B cell (primary cell): ENCODE measurements at regions not wholly inside any gene's neighbourhood (a gene's known extent, or its start where the extent isn't known, plus 50 kb on each side); places are given as distances from the start of the nearest gene placed in this dataset.

Source experiments
- ATAC-seq: fragments of 200-7000 bp; cut with Tn5 transposase; one replicate; pipeline ENCODE4 v1.10.0; 2021; ENCODE audit warnings: low read depth, mild to moderate bottlenecking, moderate number of reproducible peaks, moderate library complexity
- CTCF ChIA-PET: fragments of 350-600 bp; sonication (Branson Sonifier 250); formaldehyde crosslinking; loops from one replicate; lab custom pipeline; 2021; ENCODE audit warnings: antibody characterized with exemption, inconsistent platforms; lab: Charles Lee
- POLR2A ChIA-PET: fragments of 350-600 bp; sonication (Branson Sonifier 250); formaldehyde crosslinking; loops from one replicate; lab custom pipeline; 2021; ENCODE audit warnings: antibody characterized with exemption; lab: Charles Lee
- DNase-seq: peaks from one replicate; pipeline ENCODE4 v3.0.0; 2013
- H2AFZ ChIP-seq: 2 replicates; pipeline ENCODE4 v1.6.1; 2012; ENCODE audit warnings: mild to moderate bottlenecking, low read depth, low read length; ENCODE audit not compliant: insufficient read depth, poor library complexity, severe bottlenecking
- H3K27ac ChIP-seq, 2 donors: 1 replicate in 1 of 2; 2 replicates in 1 of 2; pipeline ENCODE4 v1.5.1; 2012 to 2013; ENCODE audit warnings: low read length in 2 of 2, mild to moderate bottlenecking in 2 of 2, moderate library complexity in 1 of 2
- H3K27me3 ChIP-seq, 4 experiments: fragments of 200-600 bp in 1 of 4; sonication (generic) in 1 of 4; replicated peaks in 1 of 4; 1 replicate in 2 of 4; 2 replicates in 2 of 4; pipeline versions ENCODE4 v1.6.1 to v1.7.0; 2013 to 2016; ENCODE audit warnings: low read length in 3 of 4, mild to moderate bottlenecking in 2 of 4, mixed read lengths in 1 of 4, moderate library complexity in 1 of 4; ENCODE audit not compliant: insufficient read depth in 4 of 4, control insufficient read depth in 3 of 4; ENCODE audit errors: control extremely low read depth in 1 of 4
- H3K36me3 ChIP-seq, 2 experiments: replicated peaks in 1 of 2; 1 replicate in 1 of 2; 2 replicates in 1 of 2; pipeline versions ENCODE4 v1.6.1 to v1.7.1; 2013; ENCODE audit warnings: low read length in 1 of 2; ENCODE audit not compliant: insufficient read depth in 2 of 2, control insufficient read depth in 1 of 2; ENCODE audit errors: control extremely low read depth in 1 of 2, extremely low read depth in 1 of 2
- H3K4me1 ChIP-seq, 2 donors: fragments of 200-600 bp in 1 of 2; sonication (generic) in 1 of 2; 1 replicate in 1 of 2; 2 replicates in 1 of 2; pipeline versions ENCODE4 v1.5.1 to v1.6.1; 2013 to 2017; ENCODE audit warnings: low read length in 2 of 2; ENCODE audit not compliant: control insufficient read depth in 2 of 2, insufficient read depth in 2 of 2
- H3K4me2 ChIP-seq: replicated peaks from 2 replicates; pipeline ENCODE3; 2012; ENCODE audit warnings: mild to moderate bottlenecking, low read depth, low read length; ENCODE audit not compliant: poor library complexity, severe bottlenecking
- H3K4me3 ChIP-seq, 5 experiments: fragments of 200-600 bp in 1 of 5; sonication (generic) in 1 of 5; 1 replicate in 3 of 5; 2 replicates in 2 of 5; pipeline versions ENCODE4 v1.5.1 to v1.7.0; 2011 to 2016; ENCODE audit warnings: low read length in 4 of 5, mild to moderate bottlenecking in 4 of 5, low read depth in 2 of 5, control low read depth in 1 of 5, moderate library complexity in 1 of 5; ENCODE audit not compliant: insufficient read depth in 1 of 5; ENCODE audit errors: control extremely low read depth in 1 of 5, extremely low read depth in 1 of 5
- H3K79me2 ChIP-seq: fragments of 200-600 bp; sonication (generic); one replicate; pipeline ENCODE4 v1.6.0; 2016; ENCODE audit warnings: low read length; ENCODE audit not compliant: control insufficient read depth, insufficient read depth
- H3K9ac ChIP-seq: fragments of 200-600 bp; sonication (generic); 2 replicates; pipeline ENCODE4 v1.6.1; 2017; ENCODE audit warnings: mild to moderate bottlenecking, low read length, moderate library complexity
- H3K9me3 ChIP-seq, 3 donors: one replicate each; pipeline versions ENCODE4 v1.6.1 to v1.7.1; 2013; ENCODE audit warnings: low read length in 2 of 3; ENCODE audit not compliant: control insufficient read depth in 2 of 3, insufficient read depth in 1 of 3; ENCODE audit errors: control extremely low read depth in 1 of 3
- H4K20me1 ChIP-seq: 2 replicates; pipeline ENCODE4 v1.6.0; 2012; ENCODE audit warnings: mild to moderate bottlenecking, low read length; ENCODE audit not compliant: insufficient read depth, control insufficient read depth, poor library complexity, severe bottlenecking
- H3K27ac Mint-ChIP-seq: one replicate; pipeline ENCODE4 v1.8.0; 2021; ENCODE audit warnings: mixed read lengths
- H3K27me3 Mint-ChIP-seq: one replicate; pipeline ENCODE4 v1.8.0; 2021; ENCODE audit warnings: mixed read lengths
- H3K4me1 Mint-ChIP-seq: one replicate; pipeline ENCODE4 v1.8.0; 2021; ENCODE audit warnings: mixed read lengths
- H3K4me3 Mint-ChIP-seq: one replicate; pipeline ENCODE4 v1.8.0; 2021; ENCODE audit warnings: mixed read lengths
- H3K9me3 Mint-ChIP-seq: one replicate; pipeline ENCODE4 v1.8.0; 2022; ENCODE audit warnings: mixed read lengths; ENCODE audit not compliant: insufficient read depth
- CTCF ChIP-seq: fragments of 200-600 bp; IDR thresholded peaks from one replicate; pipeline ENCODE4 v1.8.0; 2022; ENCODE audit warnings: antibody characterized with exemption, mild to moderate bottlenecking
- EZH2 ChIP-seq: IDR thresholded peaks from 2 replicates; pipeline ENCODE4 v1.6.1; 2012; ENCODE audit warnings: borderline replicate concordance, low read depth, mild to moderate bottlenecking, moderate library complexity, low read length; ENCODE audit not compliant: insufficient read depth, poor library complexity, severe bottlenecking
- WGBS: methylation state at CpG from one replicate; pipeline ENCODE4 v1.1.5; 2013; ENCODE audit warnings: missing lambda C conversion rate; ENCODE audit not compliant: insufficient coverage; 5-methylcytosine and 5-hydroxymethylcytosine counted together
- intact Hi-C: fragments of 100-400 bp; cut with micrococcal nuclease; formaldehyde crosslinking; loops from one replicate; pipeline ENCODE4 v1.10.0; 2022

- no peaks in the 10 kb centered on the region for H3K4me1 Mint-ChIP-seq
- DNase-seq (no peak), ATAC-seq (no peak)
- no peak overlapping the region for H3K4me3 Mint-ChIP-seq
- no peaks in the 10 kb centered on the region for H3K4me1 ChIP-seq
- intact Hi-C loops: no loop called here
- no peak overlapping the region for H3K4me3 ChIP-seq
- H3K27ac ChIP-seq: no peak overlapping the region
- 34% methylated on average over 4 of the region's 4 CpGs for WGBS
- H3K27ac Mint-ChIP-seq: no peak overlapping the region
- no peaks in the 10 kb centered on the region for H3K79me2 ChIP-seq
- POLR2A ChIA-PET: no interaction called here
- no peak overlapping the region for H3K9ac ChIP-seq
- peaks cover 4% of the 10 kb centered on the region for H3K27me3 Mint-ChIP-seq
- no peaks in the 10 kb centered on the region for H3K27me3 ChIP-seq
- H3K4me2 ChIP-seq: no peak overlapping the region
- no peak for TF ChIP-seq CTCF
- no peak for TF ChIP-seq EZH2
- no peak overlapping the region for H2AFZ ChIP-seq
- H4K20me1 ChIP-seq: no peaks in the 10 kb centered on the region
- no peaks in the 10 kb centered on the region for H3K36me3 ChIP-seq
- no peaks in the 10 kb centered on the region for H3K9me3 Mint-ChIP-seq
- no peaks in the 10 kb centered on the region for H3K9me3 ChIP-seq
- CTCF ChIA-PET: interaction anchor here (0.7 to 2.4 kb wide), 2 partner anchors 11 to 355 kb away, joined by 3 to 10 read pairs; no protein-coding TSS in a partner anchor
These were observed 780.8 kb upstream of the GOLIM4 start for GRCh38 chr3:168876346-168877035.

- Histone ChIP-seq H3K27me3 (no peaks in the 10 kb centered on the region), H2AFZ (no peak overlapping the region), H4K20me1 (no peaks in the 10 kb centered on the region), H3K9ac (no peak overlapping the region), H3K4me1 (no peaks in the 10 kb centered on the region), H3K36me3 (no peaks in the 10 kb centered on the region), H3K4me2 (no peak overlapping the region), H3K27ac (no peak overlapping the region), H3K9me3 (no peaks in the 10 kb centered on the region), H3K79me2 (no peaks in the 10 kb centered on the region), H3K4me3 (no peak overlapping the region)
- no peak for TF ChIP-seq EZH2
- TF ChIP-seq CTCF: no peak
- ChIA-PET CTCF (no interaction called here), POLR2A (no interaction called here)
- Mint-ChIP-seq H3K27ac (no peak overlapping the region), H3K4me1 (no peaks in the 10 kb centered on the region), H3K4me3 (no peak overlapping the region), H3K27me3 (peaks cover 4% of the 10 kb centered on the region), H3K9me3 (no peaks in the 10 kb centered on the region)
- WGBS: no CpG with 5 or more reads among the region's 3 CpGs
- no peak for DNase-seq
- intact Hi-C loops: no loop called here
- ATAC-seq: no peak
These were observed 777.1 kb upstream of the GOLIM4 start for GRCh38 chr3:168872826-168873225.
